NOMO-1 (cell line): ENCODE measurements at regions not wholly inside any gene's neighbourhood (a gene's known extent, or its start where the extent isn't known, plus 50 kb on each side); places are given as distances from the start of the nearest gene placed in this dataset.

Experiments used
- DNase-seq, 2 experiments: peaks; one replicate each; lab custom pipeline; 2025; ENCODE audit not compliant: unreplicated experiment in 2 of 2; lab: John Stamatoyannopoulos, UW

DNA sequence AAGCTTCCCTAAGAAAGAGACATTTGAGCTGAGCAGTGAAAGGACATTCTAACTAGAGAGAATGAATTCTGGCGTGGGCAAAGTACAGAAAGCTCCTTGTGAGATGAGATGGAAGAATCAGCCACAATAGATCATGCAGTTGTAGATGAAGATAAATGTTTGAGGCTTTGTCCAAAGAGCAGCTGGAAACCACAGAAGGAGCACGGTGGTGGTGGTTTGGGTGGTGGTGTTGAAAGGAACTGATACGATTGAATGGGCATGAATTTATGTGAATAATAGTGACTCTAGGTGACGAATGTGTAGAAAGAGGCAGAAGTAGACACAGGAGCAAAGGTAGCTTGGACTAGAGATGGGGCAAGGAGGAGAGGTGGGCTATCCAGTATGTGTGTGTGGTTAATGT lies 260.5 kb upstream of the TMTC1 start:
- no peak for DNase-seq

DNA sequence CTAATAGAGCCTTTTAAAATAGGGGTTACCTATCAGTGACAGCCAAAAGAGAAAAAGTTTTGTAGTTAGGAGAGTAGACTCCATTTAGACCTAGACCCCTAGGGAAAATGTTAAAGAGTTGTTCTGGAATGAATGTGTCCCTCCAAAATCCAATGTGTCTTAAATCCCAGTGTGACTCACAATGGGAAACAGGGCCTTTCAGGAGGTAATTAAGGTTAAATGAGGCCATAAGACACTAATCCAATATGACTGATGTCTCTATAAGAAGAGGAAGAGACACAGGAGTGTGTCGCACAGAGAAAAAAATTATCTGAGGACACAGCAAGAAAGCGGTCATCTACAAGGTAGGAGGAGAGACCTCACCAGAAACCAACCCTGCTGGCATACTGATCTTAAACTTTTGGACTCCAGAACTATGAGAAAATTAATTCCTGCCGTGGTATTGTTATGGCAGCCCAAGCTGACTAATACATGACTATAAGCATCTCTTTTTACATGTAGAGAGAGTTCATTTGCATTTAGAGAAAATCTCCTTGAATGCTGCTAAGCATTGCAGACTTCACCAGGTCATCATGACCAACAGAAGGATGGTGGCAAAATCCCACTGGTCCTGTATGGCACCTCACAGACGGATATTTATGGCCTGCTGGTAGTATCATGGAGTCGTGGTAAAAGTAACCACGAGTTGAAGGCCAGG lies 259.6 kb upstream of the TMTC1 start:
- DNase-seq: no peak

DNA sequence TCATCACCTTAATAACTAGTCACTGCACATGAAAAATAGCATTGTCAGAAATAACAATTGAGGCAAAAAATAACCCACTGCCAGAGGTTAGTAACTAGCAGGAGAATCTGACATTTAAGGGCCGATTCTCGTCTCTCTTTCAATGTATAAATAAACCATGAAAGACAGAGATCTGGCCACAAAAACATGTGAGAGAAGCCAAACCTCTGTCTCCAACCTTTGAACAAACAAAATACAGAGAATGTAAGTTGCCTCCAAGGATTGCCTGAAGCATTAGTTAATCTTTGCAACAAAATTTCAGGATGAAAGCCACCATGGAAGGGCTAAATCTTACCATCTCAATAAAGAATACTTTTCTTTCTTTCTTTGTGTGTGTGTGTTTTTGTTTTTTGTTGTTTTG lies 257.4 kb upstream of the TMTC1 start:
- no peak for DNase-seq

DNA sequence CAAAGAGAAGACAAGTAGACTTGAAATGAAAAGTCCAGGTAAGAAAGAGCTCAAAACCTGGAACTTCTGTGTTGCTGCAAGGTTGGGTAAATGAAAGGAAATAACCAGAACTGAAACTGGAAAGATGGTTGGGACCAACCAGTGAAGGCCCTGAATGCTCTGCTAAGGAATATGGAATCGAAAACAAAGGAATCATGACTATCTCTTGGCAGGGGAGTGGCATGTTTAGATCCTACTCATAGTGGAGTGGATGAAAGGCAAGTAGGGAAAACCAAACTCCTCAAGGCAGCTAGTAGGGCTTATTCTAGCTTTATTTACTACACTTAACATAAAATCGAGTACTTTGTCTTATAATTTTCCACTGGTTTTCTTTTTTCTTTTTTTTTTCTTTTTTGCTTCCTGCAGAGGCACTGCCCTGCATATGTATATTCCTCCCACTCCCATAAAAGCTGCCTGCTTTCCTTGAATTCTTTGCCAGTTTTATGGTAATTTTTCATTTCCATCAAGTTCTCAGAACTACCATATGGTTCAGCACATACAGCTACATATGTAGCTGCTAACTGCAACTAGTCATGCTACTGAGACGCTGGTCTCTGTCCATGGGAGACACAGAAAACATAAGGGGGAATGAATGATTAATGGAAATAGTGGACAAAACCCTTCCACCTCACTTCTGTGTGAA lies 247.1 kb upstream of the TMTC1 start:
- DNase-seq: no peak

DNA sequence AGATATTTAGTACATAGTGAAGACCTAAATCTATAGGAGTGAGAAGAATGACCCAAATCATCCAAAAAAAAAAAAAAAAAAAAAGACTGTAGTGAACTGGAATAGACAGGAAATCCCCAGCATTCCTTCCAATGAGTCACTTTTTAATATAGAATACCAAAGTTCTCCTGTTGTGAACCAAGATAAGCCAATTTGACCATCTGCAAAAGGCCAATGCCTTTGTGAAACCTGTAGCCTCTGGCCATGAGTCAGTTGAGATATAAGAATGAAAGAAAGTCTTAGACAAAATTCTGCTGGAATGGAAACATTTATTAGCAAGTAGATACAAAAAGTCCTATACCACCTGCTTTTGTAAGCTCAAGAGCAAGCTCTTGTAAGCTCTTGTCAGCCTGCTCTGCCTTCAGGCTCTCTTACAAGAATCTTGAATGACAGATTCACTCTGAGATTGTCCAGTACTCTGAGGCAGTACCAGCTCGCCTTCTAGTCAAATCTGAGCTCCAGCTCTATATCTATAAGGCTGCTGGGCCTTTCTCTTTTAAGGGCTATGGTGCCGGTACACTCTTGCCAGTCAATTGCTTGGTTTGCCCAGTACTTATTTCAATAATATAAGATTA lies 243.0 kb upstream of the TMTC1 start:
- no peak for DNase-seq

DNA sequence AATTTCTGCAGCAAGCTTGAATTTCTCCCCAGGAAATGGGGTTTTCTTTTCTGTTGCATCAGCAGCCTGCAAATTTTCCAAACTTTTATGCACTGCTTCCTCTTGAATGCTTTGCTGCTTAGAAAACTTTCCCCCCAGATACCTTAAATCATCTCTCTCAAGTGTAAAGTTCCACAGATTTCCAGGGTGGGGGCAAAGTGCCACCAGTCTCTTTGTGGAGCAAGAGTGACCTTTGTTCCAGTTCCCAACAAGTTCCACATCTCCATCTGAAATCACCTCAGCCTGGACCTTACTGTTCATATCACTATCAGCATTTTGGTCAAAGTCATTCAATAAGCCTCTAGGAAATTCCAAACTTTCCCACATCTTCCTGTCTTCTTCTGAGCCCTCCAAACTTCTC lies 241.6 kb upstream of the TMTC1 start:
- DNase-seq: no peak

DNA sequence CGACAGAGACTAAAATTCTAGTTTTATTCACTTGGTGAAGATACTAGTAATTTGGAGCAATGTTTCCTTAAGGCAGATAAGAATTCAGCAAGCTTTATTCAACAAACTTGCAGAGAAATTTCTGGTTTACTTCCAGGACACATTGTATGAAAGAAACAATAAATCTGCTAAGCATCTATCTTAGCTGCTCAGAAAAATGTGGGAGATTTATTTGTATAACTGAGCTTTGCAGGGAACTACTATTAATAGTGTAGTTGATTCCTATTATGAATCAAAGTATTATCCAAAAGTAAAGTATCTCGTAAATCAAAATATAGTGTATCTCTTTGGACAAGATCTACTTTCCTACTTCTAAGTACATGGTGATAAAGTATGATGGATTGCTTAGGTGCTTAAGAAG lies 239.4 kb upstream of the TMTC1 start:
- DNase-seq: no peak

DNA sequence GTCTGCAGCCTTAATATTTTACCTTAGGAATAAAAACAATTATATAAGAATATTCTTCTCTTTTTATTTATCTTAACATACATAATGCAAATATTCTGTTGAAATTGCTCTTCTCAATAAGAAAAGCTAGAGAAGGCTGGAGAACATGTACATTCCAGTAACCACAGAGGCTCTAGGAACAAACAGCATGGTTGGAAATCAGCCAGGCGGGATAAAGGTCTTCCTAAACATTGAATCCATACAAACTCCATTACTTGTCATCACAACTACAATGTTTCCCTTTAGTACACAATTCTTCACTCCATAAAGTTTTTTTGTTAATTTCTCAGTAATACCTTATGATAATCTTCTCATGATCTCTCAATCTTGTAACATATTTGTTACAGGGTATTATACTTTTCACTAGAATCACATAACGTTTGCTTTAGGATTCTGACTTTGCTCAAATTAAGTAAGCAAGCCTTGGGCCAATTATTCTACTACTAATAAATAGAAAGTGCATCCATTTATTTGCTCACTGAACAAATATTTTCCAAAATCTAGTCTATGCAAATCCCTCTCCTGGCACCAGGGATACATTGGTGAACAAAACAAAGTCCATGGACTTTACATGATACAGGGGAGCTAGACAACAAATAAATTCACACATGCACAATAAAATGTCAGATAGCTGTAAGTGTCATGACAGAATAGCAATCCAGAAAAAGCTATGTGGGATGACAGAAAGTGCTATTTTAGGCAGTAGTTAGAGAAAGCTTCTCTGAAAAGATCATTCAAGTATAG lies 237.5 kb upstream of the TMTC1 start:
- no peak for DNase-seq

DNA sequence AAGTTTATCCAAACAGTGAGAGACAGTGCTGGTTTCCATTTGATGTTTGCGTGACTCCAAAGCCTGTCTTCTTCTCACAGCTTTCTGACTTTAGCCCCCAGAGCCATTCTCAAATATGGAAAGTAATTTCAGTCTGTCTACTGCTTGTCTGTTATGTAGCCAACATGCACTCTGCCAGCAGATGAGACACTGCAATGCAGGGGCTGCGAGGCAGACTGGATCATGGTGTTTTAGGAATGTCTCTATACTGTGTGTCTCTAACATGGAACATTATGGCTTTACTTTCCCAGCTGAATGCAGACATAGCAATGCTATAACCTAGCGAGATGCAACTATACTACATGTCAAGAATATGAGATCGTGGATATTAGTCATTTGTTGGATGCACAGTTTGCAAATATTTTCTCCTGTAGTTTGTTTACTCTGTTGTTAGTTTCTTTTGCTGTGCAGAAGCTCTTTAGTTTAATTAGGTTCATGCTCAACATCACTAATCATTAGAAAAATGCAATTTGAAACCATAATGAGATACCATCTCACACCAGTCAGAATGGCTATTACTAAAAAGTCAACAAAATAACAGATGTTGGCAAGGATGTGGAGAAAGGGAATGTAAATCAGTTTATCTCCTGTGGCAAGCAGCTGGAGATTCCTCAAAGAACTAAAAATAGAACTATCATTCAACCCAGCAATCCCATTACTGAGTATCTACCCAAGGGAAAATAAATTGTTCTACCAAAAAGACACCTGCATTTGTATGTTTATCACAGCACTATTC lies 235.8 kb upstream of the TMTC1 start:
- DNase-seq: no peak

DNA sequence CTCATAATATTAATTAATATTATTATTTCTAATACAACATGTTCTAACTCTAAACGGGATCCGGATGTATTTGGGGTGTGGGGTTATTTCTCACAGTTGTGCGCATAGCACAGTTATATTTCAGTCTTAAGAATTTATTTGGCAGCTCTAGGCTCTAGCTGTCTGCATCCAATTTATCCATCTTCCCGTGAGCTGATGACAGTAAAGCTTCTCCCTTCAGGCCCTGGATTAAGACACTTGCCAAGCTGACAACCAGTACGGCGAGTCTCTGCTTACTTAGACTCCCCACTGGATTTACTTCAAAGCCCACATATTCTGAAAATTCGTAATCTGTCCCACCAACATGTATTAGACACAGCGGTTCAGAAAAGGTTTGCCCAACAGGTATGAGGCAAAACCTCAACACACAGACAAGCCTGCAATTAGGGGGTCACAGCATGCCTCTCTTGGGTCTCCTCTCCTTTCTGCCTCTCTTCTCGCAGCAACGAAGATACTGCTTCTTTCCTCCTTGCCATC lies 232.9 kb upstream of the TMTC1 start:
- no peak for DNase-seq

DNA sequence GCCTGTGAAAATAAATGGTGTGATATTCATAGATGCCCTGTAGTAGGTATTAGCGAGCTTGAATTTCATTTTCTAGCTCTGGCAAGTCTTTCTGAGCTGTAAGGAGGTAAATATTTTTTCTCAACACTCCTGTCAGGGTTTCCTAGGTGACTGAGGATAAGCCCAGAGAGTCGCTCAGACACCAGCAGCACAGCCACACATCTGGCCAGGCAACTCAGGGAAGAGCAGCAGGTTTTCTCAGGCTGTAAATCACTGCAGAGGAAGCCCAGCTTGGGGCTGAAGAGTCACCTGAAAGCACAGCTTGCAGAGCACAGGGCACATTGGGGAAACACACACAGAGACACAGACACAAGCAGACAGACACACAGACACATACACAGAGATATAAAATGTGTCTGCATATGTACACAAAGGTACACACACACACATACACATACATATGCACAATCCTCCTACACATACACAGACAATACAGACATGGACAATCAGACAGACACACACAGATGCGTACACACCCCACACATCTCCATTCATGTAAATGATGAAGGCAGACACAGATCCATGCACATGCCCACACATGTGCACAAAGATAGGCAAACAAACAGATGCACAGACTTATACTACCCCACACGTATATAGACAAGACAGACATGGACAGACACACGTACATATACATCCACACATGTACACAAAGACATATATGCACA lies 232.0 kb upstream of the TMTC1 start:
- no peak for DNase-seq

DNA sequence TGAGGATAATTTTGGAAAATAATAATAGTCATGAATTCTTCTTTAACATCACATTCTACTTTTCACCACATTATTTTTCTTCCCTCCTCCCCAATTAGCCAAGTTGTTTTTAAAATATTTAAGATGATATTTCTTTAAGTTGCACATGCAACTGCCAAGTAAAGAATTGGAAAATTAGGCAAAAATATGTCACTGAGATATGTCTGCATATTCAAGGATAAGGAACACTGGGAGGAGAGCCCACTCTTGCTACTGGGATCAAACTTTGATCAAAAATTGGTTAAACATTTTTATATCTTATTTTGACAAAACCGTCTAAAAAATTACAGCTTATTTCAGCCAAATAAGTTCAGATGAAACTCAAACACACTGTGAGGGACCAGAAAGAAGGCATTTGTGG lies 231.2 kb upstream of the TMTC1 start:
- DNase-seq: no peak

DNA sequence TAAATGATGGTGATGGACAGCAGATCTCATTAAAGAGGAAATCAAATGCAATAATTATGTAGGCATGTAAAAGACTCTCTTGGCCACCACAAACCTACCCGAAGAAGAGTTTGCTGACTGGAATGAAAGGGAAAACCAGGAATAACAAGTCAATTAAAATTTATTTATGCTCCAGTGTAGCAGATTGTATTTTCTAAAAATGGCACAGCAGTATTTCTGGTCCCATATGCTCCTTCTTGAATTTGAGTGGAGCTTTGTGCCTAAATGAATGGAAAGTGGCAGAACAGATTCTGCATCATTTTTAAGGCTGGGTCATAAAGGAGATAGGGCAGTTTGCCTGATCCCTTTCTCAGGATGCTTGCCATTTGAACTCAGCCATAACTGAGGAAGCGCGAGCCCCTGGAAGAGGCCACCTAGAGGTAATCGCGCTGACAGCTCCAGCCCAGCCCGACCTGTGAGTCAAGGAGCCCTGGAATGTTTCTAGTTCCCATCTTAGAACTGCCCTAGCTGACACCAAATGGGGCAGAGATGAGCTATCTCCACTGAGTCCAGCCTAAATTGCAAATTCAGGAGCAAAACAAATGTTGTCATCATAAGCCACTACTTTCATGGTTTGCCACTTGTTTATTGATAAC lies 229.2 kb upstream of the TMTC1 start:
- DNase-seq: no peak

DNA sequence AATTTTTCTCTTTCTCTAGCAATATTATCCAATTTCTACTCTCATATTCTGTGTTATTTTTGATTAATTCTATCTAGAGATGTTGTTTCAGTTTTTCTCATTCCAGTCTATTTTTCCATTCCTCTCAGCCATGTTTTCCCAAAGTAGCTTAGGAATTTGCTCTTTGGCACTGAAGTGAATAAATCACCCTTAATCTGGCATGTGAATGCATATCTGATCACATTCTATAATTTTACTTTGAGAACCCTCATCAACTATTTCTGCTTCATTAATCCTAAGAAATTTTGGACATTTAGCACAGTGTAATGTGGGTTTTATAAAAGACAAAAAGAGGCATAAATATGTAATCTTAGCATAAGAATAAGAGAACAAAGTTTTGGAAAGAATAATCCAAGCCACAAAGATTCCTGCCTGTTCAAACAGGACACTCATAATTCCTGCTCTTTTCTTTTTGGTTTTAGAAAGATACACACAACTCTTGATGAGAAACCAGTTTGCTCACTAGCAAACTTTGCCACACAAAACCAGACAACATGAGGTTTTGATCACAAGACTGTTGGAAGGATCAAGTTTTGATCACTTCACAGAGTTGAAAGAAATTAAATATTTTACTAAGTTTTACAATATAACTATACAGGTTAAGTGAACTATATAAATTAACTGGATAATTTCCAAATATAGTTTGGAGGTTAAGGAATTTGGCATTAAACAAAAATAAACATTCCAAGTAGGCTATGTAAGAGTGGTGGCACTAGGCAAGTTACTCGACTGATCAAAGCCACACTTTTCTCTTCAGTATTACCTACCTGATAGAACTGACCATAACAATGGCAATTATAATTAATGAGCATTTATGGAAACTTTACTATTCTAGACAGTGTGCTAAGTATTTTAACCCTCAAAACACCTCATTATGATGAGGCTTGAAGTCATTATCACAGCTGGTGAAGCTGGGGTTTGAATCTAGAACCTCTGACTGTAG lies 226.6 kb upstream of the TMTC1 start:
- no peak for DNase-seq

DNA sequence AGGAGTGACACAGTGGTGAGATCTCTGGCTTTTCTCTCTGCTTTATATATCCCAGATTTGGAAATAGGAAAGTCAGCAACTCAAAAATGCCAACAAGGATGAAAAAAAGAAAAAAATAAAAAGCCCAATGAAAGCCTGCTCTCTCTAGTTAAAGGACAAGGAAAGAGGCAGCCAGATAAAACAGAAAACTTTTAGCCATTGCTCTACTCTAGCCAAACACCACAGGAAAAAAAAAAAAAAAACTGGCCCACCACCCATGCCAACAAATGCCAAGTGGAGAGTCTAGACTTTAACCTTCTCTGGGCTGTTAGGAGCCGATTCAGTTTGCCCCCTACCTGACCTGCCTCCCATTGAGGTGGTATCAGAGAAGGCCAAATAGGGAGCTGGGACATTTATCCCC lies 222.3 kb upstream of the TMTC1 start:
- DNase-seq: no peak

DNA sequence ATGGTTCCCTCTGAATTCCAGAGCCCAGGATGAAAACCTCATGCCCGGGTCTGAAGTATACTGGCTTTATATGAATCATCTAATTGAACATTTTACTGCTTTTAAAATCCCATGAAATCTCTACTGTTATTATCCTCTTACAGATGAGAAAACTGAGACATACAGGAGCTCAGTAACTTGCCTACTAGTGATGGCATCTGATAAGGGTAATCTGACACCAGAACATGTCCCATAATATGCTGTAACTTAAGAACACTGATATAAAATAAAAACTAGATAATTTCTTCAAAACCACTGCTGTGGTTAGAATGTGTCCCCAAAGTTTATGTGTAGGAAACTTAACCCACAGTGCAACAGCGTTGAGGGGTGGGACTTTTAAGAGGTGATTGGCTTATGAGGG lies 219.6 kb upstream of the TMTC1 start:
- DNase-seq: no peak

DNA sequence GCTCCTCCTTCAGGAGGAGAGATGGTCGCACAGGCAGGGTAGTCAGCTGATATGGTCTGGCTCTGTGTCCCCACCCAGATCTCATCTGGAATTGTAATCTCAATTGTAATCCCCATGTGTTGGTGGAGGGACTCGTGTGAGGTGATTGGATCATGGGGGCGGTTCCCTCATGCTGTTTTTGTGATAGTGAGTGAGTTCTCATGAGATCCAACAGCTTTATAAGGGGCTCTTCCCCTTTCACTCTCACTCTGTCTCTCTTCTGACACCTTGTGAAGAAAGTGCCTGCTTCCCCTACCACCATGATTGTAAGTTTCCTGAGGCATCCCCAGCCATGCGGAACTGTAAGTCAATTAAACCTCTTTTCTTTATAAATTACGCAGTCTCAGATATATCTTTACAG lies 218.9 kb upstream of the TMTC1 start:
- no peak for DNase-seq

DNA sequence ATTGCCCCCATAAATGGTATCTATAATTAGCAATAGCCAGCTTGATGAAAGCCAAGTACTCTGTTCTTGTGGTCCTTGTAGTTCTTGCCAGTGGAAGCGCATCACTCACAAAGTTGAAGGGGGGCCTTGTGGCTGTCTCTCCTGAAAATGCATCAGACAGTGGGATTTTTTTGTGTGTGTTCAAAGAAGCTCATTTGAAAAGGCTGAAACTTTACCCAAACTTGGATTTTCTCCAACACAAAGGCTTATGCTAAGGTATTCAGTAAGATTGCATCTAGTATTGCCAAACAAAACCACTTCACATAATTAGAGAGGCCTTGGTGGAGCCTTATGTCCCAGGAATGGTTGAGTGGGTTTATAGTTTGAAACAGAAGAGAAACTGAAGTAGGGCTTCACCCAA lies 216.7 kb upstream of the TMTC1 start:
- DNase-seq: no peak
